Ishikawa (cell line): ENCODE measurements at regions not wholly inside any gene's neighbourhood (a gene's known extent, or its start where the extent isn't known, plus 50 kb on each side); places are given as distances from the start of the nearest gene placed in this dataset.

ENCODE experiments used
- CEBPB ChIP-seq: IDR thresholded peaks from 2 replicates; pipeline ENCODE4 v1.6.1; 2012
- CREB1 ChIP-seq: IDR thresholded peaks from 2 replicates; pipeline ENCODE4 v1.6.1; 2012; ENCODE audit warnings: low read depth
- EGR1 ChIP-seq: IDR thresholded peaks from 2 replicates; pipeline ENCODE4 v1.6.1; 2012
- EP300 ChIP-seq: IDR thresholded peaks from 2 replicates; pipeline ENCODE4 v1.6.1; 2012; ENCODE audit warnings: borderline replicate concordance
- FOXM1 ChIP-seq: IDR thresholded peaks from 2 replicates; pipeline ENCODE4 v1.6.1; 2012; ENCODE audit warnings: low read depth, borderline replicate concordance
- MAX ChIP-seq: IDR thresholded peaks from 2 replicates; pipeline ENCODE4 v1.6.1; 2012
- NFIC ChIP-seq: IDR thresholded peaks from 2 replicates; pipeline ENCODE4 v1.6.1; 2012
- RAD21 ChIP-seq: IDR thresholded peaks from 2 replicates; pipeline ENCODE4 v1.6.1; 2012; ENCODE audit warnings: low read depth
- REST ChIP-seq: IDR thresholded peaks from 2 replicates; pipeline ENCODE4 v1.6.1; 2012; ENCODE audit warnings: low read depth, mild to moderate bottlenecking
- TAF1 ChIP-seq: IDR thresholded peaks from 2 replicates; pipeline ENCODE4 v1.6.1; 2012; ENCODE audit warnings: low read depth, mild to moderate bottlenecking
- TCF12 ChIP-seq: IDR thresholded peaks from 2 replicates; pipeline ENCODE4 v1.6.1; 2012; ENCODE audit warnings: low read depth
- TEAD4 ChIP-seq: IDR thresholded peaks from 2 replicates; pipeline ENCODE4 v1.6.1; 2012
- USF1 ChIP-seq: IDR thresholded peaks from 2 replicates; pipeline ENCODE4 v1.6.1; 2012
- YY1 ChIP-seq: IDR thresholded peaks from 2 replicates; pipeline ENCODE4 v1.6.1; 2012; ENCODE audit warnings: low read depth
- ZBTB7A ChIP-seq: IDR thresholded peaks from 2 replicates; pipeline ENCODE4 v1.6.1; 2012; ENCODE audit warnings: low read depth

- no peak for TF ChIP-seq NFIC
Observed at GRCh38 chr2:239533569-239534316, 132.9 kb upstream of the HDAC4 start.

- no peak for TF ChIP-seq TEAD4
- TF ChIP-seq MAX, result 0 out of 2 replicates have a peak, but pooled peaks have one; percentile 14
Observed at GRCh38 chr2:239532859-239533258, 132.0 kb upstream of the HDAC4 start.

GRCh38 chr2:239532250-239532649 lies 131.4 kb upstream of the HDAC4 start:
- no peak for TF ChIP-seq EGR1
- TF ChIP-seq NFIC, result no peak
- TF ChIP-seq ZBTB7A, result no peak
- TF ChIP-seq CREB1, result no peak
- no peak for TF ChIP-seq MAX
- TF ChIP-seq REST, result no peak
- no peak for TF ChIP-seq TAF1
- TF ChIP-seq CEBPB, result no peak
- no peak for TF ChIP-seq FOXM1

- TF ChIP-seq YY1 (no peak), TEAD4 (no peak), ZBTB7A (no peak), REST (no peak), FOXM1 (no peak), EGR1 (no peak), TCF12 (no peak), EP300 (no peak), MAX (no peak), RAD21 (no peak), CREB1 (no peak)
Observed at GRCh38 chr2:239531456-239532241, 130.8 kb upstream of the HDAC4 start.

- no peak for TF ChIP-seq YY1
- no peak for TF ChIP-seq USF1
- no peak for TF ChIP-seq EP300
- TF ChIP-seq MAX, result no peak
- TF ChIP-seq NFIC, result no peak
- no peak for TF ChIP-seq REST
- no peak for TF ChIP-seq CEBPB
- no peak for TF ChIP-seq ZBTB7A
- TF ChIP-seq EGR1, result no peak
- no peak for TF ChIP-seq CREB1
- no peak for TF ChIP-seq FOXM1
- no peak for TF ChIP-seq TAF1
- TF ChIP-seq RAD21, result no peak
- TF ChIP-seq TEAD4, result no peak
Observed at GRCh38 chr2:239530749-239531316, 130.0 kb upstream of the HDAC4 start.
